ENCODE measurements at regions not wholly inside any gene's neighbourhood (a gene's known extent, or its start where the extent isn't known, plus 50 kb on each side); places are given as distances from the start of the nearest gene placed in this dataset.
"Not testable (repeated sequence)": the region's sequence is repeated elsewhere in the genome, so short reads cannot be mapped to it uniquely, and the experiment has no call there.

DNA sequence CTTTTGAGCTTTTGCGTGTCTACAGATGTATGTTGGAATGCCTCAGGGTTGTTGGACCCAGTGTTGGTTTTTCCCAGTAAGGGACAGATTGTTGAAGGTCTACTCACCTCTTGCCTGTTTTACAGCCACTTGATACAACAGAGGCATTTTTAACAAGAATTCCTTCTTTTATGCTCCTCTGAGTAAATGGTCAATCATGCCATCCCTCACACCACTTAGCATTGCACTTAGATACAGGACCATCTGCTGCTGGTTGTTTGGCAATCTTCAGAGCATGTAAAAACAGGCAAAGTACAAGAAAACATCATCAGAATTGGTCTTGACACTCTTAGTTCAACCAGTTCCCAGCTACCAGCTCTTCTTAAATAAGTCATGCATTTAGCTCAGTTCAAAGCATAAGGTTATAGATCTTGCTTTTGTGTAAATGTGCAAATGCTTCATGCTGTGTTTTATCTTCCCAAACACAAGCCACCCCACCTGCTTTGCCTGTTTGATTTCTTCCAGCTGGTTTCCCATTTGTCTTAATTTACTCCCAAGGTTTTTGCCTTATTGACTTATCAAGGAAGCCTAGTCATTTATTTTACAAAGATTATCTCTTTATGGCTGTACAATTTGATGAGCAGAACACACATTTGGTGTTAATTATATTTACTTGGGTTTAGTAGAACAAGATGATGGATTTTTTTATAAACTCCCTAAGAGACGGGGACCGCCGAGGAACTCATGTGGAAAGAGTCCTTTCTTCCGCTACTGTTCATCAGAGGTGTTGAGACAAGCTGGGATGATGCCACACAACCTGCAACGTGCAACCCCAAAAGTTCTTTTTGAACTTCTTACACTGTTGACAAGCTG is 136.6 kb downstream of the AHR start:
- intact Hi-C loops (cut with DNase I), result no loop called here
- DNase-seq (ENCODE audit: low spot score), result no peak

DNA sequence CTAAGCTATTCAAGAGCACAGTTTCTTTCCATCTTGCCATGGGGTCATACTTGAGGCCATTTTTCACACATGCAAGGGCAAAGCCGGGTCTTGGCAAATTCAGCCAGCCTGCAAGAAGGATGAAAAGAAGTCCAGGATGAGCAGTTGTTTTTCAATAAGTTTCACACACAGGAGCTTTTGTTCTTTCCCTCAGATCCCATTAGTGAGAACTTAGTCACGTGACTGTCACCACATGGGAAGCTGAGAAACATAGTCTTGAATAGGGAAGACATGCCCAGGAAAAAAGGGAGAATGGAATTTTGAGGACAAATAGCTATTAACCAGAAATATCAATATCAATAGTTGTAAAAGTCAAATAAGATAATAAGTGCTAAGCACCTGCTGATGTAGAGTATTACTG is 137.7 kb downstream of the AHR start:
- DNase-seq (ENCODE audit: low spot score), result no peak
- intact Hi-C loops (cut with DNase I), result no loop called here

DNA sequence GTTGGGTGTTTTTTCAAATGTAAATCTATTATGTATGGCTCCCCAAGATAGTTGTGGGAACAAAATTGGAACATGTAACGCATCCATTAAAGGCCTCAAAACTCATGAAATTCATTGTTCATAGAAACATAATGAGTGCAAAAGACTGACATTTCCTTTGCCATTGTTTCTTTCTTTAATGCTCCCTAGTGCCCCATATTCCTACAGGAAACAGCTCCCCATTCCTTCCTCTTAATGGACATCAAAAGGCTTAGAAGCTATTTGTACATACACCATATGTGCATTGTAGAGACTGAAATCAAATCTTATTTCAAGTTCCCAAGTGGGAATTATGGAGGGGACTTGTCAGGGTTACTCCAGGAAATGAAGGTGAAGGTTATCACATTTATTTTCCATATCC is 139.1 kb downstream of the AHR start:
- intact Hi-C loops (cut with DNase I), result no loop called here
- DNase-seq (ENCODE audit: low spot score), result no peak

DNA sequence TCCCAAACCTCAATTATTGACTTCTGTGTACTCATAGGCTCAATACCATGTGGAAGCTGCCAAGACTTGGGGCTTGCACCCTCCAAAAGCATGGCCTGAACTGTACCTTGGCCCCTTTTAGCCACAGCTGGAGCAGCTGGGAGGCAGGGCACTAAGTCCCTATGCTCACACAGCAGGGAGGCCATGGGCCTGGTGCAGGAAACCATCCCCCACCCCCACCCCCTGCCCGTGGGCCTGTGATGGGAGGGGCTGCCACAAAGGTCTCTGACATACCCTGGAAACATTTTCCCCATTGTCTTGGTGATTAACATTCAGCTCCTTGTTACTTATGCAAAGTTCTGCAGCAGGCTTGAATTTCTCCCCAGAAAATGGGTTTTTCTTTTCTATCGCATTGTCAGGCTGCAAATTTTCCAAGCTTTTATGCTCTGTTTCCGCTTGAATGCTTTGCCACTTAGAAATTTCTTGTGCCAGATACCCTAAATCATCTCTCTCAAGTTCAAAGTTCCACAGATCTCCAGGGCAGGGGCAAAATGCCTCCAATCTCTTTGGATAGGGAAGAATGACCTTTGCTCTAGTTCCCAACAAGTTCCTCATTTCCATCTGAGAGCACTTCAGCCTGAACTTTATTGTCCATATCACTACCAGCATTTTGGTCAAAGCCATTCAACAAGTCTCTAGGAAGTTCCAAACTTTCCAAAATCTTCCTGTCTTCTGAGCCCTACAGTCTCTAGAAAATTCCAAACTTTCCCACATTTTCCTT is 141.8 kb downstream of the AHR start:
- DNase-seq (ENCODE audit: low spot score); intact Hi-C loops (cut with DNase I): not testable (repeated sequence)

DNA sequence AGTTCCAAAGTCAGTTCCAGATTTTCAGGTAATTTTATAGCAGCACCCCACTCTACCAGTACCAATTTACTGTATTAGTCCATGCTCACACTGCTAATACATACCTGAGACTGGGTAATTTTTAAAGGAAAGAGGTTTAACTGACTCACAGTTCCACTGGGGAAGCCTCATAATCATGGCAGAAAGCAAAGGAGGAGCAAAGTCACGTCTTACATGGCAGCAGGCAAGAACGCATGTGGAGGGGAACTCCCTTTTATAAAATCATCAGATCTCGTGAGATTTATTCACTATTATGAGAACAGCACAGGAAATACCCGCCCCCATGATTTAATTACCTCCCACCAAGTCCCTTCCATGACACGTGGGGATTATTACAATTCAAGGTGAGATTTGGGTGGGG is 142.4 kb downstream of the AHR start:
- intact Hi-C loops (cut with DNase I), result no loop called here

DNA sequence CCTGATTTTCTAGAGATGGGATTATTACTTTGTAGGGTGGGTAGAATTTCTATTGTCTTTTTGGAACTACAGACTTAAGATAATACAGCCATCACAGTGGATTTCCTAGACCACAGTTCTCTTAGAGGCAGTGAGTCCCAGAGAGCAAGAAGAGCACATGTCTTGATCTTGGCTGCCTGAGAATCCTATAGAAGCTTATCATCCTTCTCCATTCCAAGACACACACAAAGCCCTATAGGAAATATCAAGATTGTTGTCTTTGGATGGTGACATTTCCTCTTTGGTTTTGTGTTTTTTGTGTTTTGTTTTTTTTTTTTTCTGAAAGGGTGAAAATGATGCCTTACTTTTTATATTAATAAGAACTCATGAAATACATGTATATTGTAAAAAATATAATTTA is 143.1 kb downstream of the AHR start:
- intact Hi-C loops (cut with DNase I), result no loop called here
- no peak for DNase-seq (ENCODE audit: low spot score)

More for the DNA sequence above, 142.4 kb downstream of the AHR start:
- DNase-seq (ENCODE audit: low spot score), result no peak

DNA sequence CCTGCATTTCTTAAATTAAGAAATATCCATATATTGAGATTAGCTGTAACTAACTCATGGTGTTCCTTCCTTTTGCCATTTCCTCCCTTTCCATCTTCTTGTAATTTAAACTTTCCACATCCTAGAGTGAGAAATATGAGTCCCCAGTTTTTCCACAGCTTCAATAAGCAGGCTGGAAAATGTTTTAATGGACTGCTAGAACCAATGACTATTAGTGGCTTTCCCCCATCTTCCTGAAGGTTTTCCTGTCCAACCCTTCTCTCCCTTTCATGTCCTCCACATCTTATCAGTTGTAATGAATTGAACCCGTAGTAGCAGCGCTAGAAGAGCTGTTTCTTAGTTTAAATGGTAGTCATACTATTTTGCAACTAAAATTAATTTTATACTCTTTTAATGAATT is 145.7 kb downstream of the AHR start:
- no peak for DNase-seq (ENCODE audit: low spot score)
- intact Hi-C loops (cut with DNase I), result no loop called here

DNA sequence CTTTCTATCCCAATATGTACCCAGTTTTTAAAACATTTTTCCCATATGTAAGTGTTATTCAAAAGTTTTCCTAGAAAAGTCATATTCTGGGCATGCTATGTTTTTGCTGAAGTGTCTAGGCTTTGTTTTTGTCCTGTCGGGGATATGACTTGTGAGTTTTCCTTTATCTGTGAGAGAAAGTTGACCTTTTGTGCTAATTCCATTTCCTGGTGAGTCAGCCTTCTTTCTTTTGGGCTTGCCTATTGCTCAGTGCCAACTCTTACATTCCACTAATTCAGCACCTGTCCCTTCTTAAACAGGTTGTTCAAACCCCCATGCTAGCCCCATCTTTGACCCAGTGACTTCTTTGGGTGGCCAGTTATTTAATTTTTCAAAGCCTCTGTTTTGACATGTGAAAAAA is 146.2 kb downstream of the AHR start:
- DNase-seq (ENCODE audit: low spot score), result no peak
- intact Hi-C loops (cut with DNase I), result no loop called here

DNA sequence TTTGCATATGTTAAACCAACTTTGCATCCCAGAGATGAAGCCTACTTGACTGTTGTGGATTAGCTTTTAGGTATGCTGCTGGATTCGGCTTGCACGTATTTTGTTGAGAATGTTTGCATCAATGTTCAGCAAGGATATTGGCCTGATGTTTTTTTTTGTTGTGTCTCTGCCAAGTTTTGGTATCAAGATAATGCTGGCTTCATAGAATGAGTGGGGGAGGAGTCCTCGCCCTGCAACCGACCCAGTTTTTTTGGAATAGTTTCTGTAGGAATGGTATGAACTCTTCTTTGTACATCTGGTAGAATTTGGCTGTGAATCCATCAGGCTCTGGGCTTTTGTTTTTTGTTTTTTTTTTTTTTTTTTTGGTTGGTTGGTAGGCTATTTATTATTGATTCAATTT is 147.9 kb downstream of the AHR start:
- no peak for DNase-seq (ENCODE audit: low spot score)
- intact Hi-C loops (cut with DNase I), result no loop called here

DNA sequence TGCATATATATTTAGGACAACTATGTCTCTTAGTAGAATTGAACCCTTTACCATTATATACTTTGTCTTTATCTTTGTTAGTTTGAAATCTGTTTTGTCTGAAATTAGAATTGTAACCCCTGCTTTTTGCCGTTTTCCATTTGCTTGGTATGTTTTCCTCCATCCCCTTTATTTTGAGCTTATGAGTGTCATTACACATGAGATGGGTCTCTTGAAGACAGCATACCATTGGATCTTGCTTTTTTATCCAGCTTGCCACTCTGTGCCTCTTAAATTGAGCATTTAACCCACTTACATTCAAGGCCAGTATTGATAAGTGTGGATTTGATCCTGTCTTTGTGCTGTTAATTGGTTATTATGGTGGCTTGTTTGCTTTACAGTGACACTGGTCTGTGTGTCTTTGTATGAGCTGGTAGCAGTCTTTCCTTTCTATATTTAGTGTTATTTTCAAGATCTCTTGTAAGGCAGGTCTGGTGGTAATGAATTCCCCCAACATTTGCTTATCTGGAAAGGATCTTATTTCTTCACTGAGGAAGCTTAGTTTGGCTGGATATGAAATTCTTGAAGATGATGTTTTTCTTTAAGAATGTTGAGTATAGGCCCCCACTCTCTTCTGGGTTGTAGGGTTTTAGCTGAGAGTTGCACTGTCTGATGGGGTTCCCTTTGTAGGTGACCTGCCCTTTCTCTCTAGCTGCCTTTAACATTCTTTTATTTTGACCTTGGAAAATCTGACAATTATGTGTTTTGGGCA is 149.5 kb downstream of the AHR start:
- no peak for DNase-seq (ENCODE audit: low spot score)
- intact Hi-C loops (cut with DNase I), result no loop called here

DNA sequence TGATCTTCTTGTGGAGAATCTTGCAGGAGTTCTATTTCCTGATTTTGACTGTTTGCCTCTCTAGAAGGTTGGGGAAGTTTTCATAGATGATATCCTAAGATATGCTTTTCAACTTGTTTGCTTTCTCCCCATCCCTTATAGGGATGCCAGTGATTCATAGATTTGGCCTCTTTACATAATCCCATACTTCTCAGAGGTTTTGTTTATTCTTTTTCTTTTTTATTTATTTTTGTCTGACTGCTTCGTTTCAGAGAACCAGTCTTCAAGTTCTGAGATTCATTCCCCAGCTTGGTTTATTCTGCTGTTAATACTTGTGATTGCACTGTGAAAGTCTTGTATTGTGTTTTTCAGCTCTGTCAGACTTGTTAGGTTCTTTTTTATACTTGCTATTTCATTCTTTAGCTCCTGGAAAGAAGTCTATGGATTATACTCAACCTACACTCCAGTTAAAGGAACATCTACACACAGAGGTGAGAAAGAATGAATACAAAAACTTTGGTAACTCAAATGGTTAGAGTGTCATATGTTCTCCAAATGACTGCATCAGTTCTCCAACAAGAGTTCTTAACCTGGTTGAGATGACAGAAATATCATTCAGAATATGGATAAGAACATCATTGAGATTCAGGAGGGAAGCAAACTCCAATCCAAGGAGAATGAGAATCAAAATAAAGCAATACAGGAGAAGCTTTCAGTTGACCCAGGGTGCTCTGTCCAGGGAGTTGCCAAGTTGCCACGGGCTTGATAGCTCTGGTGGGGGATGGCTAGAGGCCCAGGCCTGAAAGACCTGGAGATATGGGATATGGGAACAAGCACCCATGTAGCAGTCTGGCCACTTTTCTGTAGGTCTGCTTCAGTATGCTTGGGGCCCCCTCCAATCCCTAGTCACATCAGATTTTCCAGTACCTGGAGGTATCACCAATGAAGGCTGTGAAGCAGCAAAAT is 150.3 kb downstream of the AHR start:
- intact Hi-C loops (cut with DNase I), result no loop called here
- DNase-seq (ENCODE audit: low spot score), result no peak

DNA sequence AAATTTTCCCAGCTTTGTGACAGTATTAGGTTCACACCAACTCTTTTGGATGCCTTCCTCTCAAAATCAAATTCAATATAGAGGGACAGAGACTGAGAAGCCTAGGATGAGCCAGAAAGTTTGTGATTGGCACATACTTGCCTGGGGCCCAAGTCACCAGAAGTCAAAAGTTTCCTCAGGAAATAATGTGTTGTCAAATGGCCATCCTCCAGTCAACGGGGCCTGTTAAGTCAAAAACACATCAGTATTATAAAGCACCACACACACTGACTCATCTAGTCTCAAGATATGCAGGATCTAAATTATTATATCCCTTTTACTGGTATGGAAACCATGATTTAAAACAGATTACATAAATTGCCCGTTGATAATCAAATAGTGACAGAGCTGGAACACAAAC is 158.1 kb downstream of the AHR start:
- intact Hi-C loops (cut with DNase I), result loop anchor here in 1 of 2 donors (10.0 kb wide), 1 partner anchor 152 kb away; no protein-coding TSS in a partner anchor
- DNase-seq (ENCODE audit: low spot score), result no peak

DNA sequence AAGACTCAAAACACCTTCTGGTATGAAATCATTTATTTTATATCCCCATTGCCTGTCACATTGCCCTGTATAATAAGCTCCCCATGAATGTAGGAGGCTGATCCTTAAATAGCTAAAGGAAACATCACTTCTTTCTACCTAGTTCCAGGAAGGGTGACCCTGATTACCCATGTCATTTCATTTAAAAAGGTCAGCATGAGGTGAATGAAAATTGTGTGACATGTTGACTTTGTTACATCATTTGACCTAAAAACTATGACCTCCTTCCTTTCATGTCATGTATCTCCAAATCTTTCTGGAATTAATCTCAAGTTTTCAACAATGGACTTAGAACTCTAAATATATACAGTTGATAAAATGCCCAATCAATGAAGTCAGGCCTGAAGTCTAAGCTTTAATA is 161.5 kb downstream of the AHR start:
- intact Hi-C loops (cut with DNase I), result no loop called here
- DNase-seq (ENCODE audit: low spot score), result no peak

DNA sequence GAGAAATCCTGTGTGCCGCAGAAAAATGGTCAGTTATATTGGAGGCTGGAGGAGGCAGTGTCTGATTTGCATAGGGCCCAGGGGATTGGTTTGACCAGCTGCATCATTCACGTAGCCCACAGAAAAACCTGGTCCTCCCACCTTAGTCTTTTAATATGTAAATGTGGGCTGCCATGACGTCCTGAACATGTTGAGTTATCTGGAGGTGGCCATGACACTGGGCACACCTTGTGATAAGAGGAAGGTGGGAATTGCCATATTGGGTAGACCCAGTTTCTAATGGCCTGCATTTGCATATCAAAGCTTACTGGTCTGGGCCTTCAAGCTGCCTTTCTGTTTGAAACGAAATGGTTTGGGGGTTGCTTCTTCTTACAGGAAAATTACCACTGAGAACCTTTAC is 162.2 kb downstream of the AHR start:
- no peak for DNase-seq (ENCODE audit: low spot score)
- intact Hi-C loops (cut with DNase I), result no loop called here

DNA sequence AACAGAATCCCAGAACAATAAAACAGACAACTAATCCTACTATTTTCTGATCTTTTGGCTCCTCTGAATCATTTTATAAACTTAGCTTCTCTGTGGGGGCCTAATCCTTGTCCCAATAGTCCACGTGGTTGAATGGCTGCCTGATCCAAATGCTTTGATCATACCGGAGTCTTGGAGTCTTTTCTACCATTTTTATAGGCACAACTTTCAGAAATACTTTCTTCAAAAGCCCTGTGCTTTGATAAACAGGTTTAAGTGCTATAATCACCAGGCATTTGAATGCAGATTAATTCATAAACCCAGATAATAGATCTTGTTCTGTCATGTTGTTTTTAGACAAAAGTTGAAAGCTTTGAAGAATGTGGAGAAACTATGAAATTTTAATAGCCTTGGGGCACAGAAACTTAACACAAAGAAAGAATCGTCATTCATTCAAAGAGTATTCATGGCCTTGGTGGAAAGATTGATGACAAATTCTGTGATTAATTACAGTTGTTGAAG is 163.7 kb downstream of the AHR start:
- DNase-seq (ENCODE audit: low spot score), result no peak
- intact Hi-C loops (cut with DNase I), result no loop called here

DNA sequence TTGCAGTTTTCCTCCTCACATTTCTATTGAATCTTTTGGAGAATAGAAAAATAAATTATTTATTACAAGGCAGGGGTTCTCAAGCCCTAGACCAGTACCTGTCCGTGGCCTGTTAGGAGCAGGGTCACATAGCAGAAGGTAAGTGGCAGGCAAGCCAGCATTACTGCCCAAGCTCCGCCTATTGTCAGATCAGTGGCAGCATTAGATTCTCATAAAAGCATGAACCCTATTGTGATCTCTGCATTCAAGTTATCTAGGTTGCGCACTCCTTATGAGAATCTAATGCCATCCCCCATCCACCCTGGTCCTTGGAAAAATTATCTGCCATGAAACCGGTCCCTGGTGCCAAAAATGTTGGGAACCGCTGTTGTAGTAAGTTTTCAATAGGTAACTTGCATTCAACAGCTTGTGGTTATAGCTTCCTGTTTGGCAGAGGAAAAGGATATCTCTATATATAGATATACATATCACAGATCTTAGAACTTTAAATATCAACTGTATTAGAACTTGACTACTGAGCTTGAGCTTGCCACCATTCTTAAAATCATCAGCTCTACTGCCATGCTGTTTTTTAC is 165.1 kb downstream of the AHR start:
- DNase-seq (ENCODE audit: low spot score), result no peak
- intact Hi-C loops (cut with DNase I), result no loop called here

DNA sequence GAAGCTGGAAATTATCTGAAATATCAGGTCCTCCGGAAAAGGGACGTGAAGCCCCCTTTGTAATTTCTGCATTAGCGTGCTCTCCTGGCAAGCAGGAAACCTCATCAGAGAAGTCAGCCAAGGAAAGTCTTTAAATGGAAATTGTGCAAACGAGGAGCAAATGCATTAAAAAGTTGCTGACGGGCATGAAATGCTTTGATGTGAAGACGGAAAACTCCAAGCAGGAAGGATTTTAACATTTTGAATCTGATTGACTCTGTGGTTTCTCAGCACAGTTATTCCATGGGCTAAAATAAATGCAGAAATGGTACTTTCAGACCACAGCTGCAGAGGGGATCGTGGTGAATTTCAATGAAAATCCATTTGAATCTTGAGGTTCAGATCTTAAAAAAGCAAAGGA is 167.8 kb downstream of the AHR start:
- intact Hi-C loops (cut with DNase I), result no loop called here

DNA sequence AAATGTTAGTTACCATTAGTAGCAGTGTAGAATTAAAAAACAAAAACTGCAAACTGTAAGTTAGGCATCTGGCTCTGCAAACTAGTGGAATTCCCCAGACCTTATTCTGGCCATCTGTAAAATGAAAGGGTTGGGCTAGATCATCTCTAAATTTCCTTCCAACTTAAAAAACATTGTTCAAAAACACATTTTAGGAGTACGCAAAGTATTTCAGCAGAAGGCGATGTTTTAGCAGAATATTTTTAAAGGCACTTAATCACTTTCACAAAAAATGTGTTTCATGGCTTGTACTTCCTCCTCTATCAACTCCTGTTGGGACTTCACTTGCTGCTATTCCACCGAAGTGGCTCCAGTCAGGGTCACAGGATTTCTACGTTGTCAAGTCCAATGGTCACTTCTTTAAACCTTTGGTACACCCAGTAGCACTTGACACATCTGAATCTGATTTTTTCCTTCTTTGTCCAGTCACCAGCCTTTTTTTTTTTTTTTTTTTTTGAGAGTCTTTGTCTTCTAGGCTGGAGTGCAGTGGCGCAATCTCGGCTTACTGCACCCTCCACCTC is 169.0 kb downstream of the AHR start:
- intact Hi-C loops (cut with DNase I), result no loop called here
- DNase-seq (ENCODE audit: low spot score), result no peak

More for the DNA sequence above, 167.8 kb downstream of the AHR start:
- no peak for DNase-seq (ENCODE audit: low spot score)

Measured in posterior vena cava (tissue), 2 donors.